CD14-positive monocyte (primary cell): ENCODE measurements at regions not wholly inside any gene's neighbourhood (a gene's known extent, or its start where the extent isn't known, plus 50 kb on each side); places are given as distances from the start of the nearest gene placed in this dataset.

Source experiments
- DNase-seq, 3 donors: peaks; one replicate each; pipeline ENCODE4 v3.0.0-alpha.2; 2011 to 2022
- H2AFZ ChIP-seq: 2 replicates; pipeline ENCODE4 v1.6.0; 2012; ENCODE audit warnings: mild to moderate bottlenecking, low read depth, low read length, inconsistent platforms; ENCODE audit not compliant: insufficient read depth, poor library complexity, severe bottlenecking
- H3K27ac ChIP-seq, 2 donors: 1 replicate in 1 of 2; 2 replicates in 1 of 2; pipeline ENCODE4 v1.5.1; 2012 to 2013; ENCODE audit warnings: low read length in 2 of 2, control low read depth in 1 of 2, inconsistent platforms in 1 of 2, low read depth in 1 of 2, mild to moderate bottlenecking in 1 of 2
- H3K27me3 ChIP-seq, 2 donors: one replicate each; pipeline versions ENCODE4 v1.6.0 to v1.6.1; 2011 to 2013; ENCODE audit warnings: low read length in 2 of 2; ENCODE audit not compliant: control insufficient read depth in 2 of 2, insufficient read depth in 2 of 2
- H3K36me3 ChIP-seq, 2 donors: replicated peaks in 1 of 2; 1 replicate in 1 of 2; 2 replicates in 1 of 2; pipeline versions ENCODE4 v1.5.1 to v1.6.1; 2012 to 2013; ENCODE audit warnings: low read length in 2 of 2, control low read depth in 1 of 2, inconsistent platforms in 1 of 2, mild to moderate bottlenecking in 1 of 2; ENCODE audit not compliant: insufficient read depth in 2 of 2, control insufficient read depth in 1 of 2
- H3K4me1 ChIP-seq, 2 donors: 1 replicate in 1 of 2; 2 replicates in 1 of 2; pipeline versions ENCODE4 v1.5.1 to v1.6.1; 2012 to 2013; ENCODE audit warnings: low read length in 2 of 2, control low read depth in 1 of 2, inconsistent platforms in 1 of 2, mild to moderate bottlenecking in 1 of 2, moderate library complexity in 1 of 2; ENCODE audit not compliant: insufficient read depth in 2 of 2, control insufficient read depth in 1 of 2
- H3K4me2 ChIP-seq: replicated peaks from 2 replicates; pipeline ENCODE3; 2012; ENCODE audit warnings: low read length, moderate library complexity, mild to moderate bottlenecking; ENCODE audit not compliant: poor library complexity, severe bottlenecking; ENCODE audit errors: extremely low read depth
- H3K4me3 ChIP-seq, 3 experiments: fragments of 200-600 bp in 1 of 3; sonication (generic) in 1 of 3; replicated peaks in 1 of 3; 1 replicate in 2 of 3; 2 replicates in 1 of 3; pipeline ENCODE4 v1.5.1; 2011 to 2013; ENCODE audit warnings: low read length in 3 of 3, mild to moderate bottlenecking in 3 of 3, control low read depth in 2 of 3, low read depth in 2 of 3, inconsistent platforms in 1 of 3, moderate library complexity in 1 of 3
- H3K79me2 ChIP-seq: 2 replicates; pipeline ENCODE4 v1.6.0; 2012; ENCODE audit warnings: mild to moderate bottlenecking, control low read depth, inconsistent platforms, low read length, moderate library complexity; ENCODE audit not compliant: insufficient read depth
- H3K9ac ChIP-seq: 2 replicates; pipeline ENCODE4 v1.6.0; 2017; ENCODE audit warnings: low read length, mild to moderate bottlenecking; ENCODE audit not compliant: insufficient read depth, poor library complexity, severe bottlenecking
- H3K9me3 ChIP-seq, 2 donors: replicated peaks in 1 of 2; 1 replicate in 1 of 2; 2 replicates in 1 of 2; pipeline versions ENCODE4 v1.5.1 to v1.6.1; 2012 to 2013; ENCODE audit warnings: low read length in 2 of 2, control low read depth in 1 of 2; ENCODE audit not compliant: control insufficient read depth in 1 of 2, insufficient read depth in 1 of 2
- H4K20me1 ChIP-seq: 2 replicates; pipeline ENCODE4 v1.6.0; 2012; ENCODE audit warnings: mild to moderate bottlenecking, low read length, control low read depth, moderate library complexity; ENCODE audit not compliant: insufficient read depth
- H3K27ac Mint-ChIP-seq, 7 donors: one replicate each; pipeline ENCODE4 v1.8.0; 2020; ENCODE audit warnings: mild to moderate bottlenecking in 7 of 7, mixed read lengths in 7 of 7, moderate library complexity in 6 of 7, inconsistent platforms in 2 of 7
- H3K27me3 Mint-ChIP-seq, 3 donors: one replicate each; pipeline ENCODE4 v1.8.0; 2021 to 2022; ENCODE audit warnings: low read depth in 3 of 3, mild to moderate bottlenecking in 3 of 3, mixed read lengths in 3 of 3, moderate library complexity in 3 of 3, inconsistent platforms in 1 of 3
- H3K36me3 Mint-ChIP-seq, 2 donors: one replicate each; pipeline ENCODE4 v1.8.0; 2020; ENCODE audit warnings: mixed read lengths in 2 of 2, inconsistent platforms in 1 of 2, mild to moderate bottlenecking in 1 of 2
- H3K4me1 Mint-ChIP-seq: one replicate; pipeline ENCODE4 v1.8.0; 2020; ENCODE audit warnings: mild to moderate bottlenecking, mixed read lengths
- H3K4me3 Mint-ChIP-seq, 2 donors: one replicate each; pipeline ENCODE4 v1.8.0; 2020; ENCODE audit warnings: mild to moderate bottlenecking in 2 of 2, mixed read lengths in 2 of 2, moderate library complexity in 1 of 2
- H3K9me3 Mint-ChIP-seq, 7 donors: one replicate each; pipeline ENCODE4 v1.8.0; 2020 to 2022; ENCODE audit warnings: mixed read lengths in 7 of 7, mild to moderate bottlenecking in 6 of 7, moderate library complexity in 6 of 7, inconsistent platforms in 2 of 7
- WGBS: methylation state at CpG from one replicate; pipeline ENCODE4 v1.1.5; 2013; ENCODE audit warnings: missing lambda C conversion rate; ENCODE audit not compliant: insufficient coverage; 5-methylcytosine and 5-hydroxymethylcytosine counted together
- intact Hi-C, 2 donors: fragments of 100-400 bp; cut with micrococcal nuclease; formaldehyde crosslinking; loops; one replicate each; pipeline versions ENCODE4 v1.15.0 to v1.15.1; 2023
- TF ChIP-seq, protein P1 (sequence below): fragments of 200-600 bp; IDR thresholded peaks from one replicate; pipeline ENCODE4 v1.8.0; 2022; ENCODE audit warnings: antibody characterized with exemption, mild to moderate bottlenecking

DNA sequence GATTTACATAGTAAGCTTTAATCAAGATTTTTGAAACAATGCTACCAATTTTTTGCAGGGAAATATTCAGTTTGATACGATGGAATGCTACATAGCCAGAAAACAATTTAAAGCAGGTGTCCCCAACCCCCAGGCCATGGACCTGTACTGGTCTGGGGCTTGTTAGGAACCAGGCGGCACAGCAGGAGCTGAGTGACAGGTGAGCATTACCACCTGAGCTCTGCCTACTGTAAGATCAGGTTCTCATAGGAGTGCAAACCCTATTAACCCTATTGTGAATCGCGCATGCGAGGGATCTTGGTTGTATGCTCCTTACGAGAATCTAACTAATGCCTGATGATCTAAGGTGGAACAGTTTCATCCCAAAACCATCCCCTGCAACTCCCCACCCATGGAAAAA is 322.6 kb upstream of the NECTIN3 start:
- H3K36me3 Mint-ChIP-seq = no peaks in the 10 kb centered on the region
- H3K27ac Mint-ChIP-seq = no peak overlapping the region
- peaks cover 0 to 2% (median 0%) of the 10 kb centered on the region in 3 donors for H3K27me3 Mint-ChIP-seq
- no peak overlapping the region for H3K4me3 Mint-ChIP-seq
- Histone ChIP-seq H3K27me3 (no peaks in the 10 kb centered on the region), H4K20me1 (no peaks in the 10 kb centered on the region), H3K9ac (no peak overlapping the region), H3K4me2 (no peak overlapping the region), H3K9me3 (no peaks in the 10 kb centered on the region), H3K4me1 (no peaks in the 10 kb centered on the region), H3K27ac (no peak overlapping the region), H3K36me3 (no peaks in the 10 kb centered on the region), H3K4me3 (no peak overlapping the region), H2AFZ (no peak overlapping the region), H3K79me2 (no peaks in the 10 kb centered on the region)
- H3K9me3 Mint-ChIP-seq = peaks cover 0 to 2% (median 0%) of the 10 kb centered on the region in 7 donors
- 94% methylated on average over 2 of the region's 6 CpGs for WGBS
- no peaks in the 10 kb centered on the region for H3K4me1 Mint-ChIP-seq
- DNase-seq = no peak
- TF ChIP-seq, protein P1, sequence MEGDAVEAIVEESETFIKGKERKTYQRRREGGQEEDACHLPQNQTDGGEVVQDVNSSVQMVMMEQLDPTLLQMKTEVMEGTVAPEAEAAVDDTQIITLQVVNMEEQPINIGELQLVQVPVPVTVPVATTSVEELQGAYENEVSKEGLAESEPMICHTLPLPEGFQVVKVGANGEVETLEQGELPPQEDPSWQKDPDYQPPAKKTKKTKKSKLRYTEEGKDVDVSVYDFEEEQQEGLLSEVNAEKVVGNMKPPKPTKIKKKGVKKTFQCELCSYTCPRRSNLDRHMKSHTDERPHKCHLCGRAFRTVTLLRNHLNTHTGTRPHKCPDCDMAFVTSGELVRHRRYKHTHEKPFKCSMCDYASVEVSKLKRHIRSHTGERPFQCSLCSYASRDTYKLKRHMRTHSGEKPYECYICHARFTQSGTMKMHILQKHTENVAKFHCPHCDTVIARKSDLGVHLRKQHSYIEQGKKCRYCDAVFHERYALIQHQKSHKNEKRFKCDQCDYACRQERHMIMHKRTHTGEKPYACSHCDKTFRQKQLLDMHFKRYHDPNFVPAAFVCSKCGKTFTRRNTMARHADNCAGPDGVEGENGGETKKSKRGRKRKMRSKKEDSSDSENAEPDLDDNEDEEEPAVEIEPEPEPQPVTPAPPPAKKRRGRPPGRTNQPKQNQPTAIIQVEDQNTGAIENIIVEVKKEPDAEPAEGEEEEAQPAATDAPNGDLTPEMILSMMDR = no peak
- intact Hi-C loops = no loop called here

GRCh38 chr3:110750201-110750600 is 321.4 kb upstream of the NECTIN3 start:
- no peak for DNase-seq
- no peak overlapping the region for H3K4me3 ChIP-seq
- H2AFZ ChIP-seq = no peak overlapping the region
- intact Hi-C loops = no loop called here
- H3K4me2 ChIP-seq = no peak overlapping the region
- Mint-ChIP-seq H3K4me1 (no peaks in the 10 kb centered on the region), H3K9me3 (no peaks in the 10 kb centered on the region), H3K27me3 (no peaks in the 10 kb centered on the region), H3K27ac (no peak overlapping the region), H3K4me3 (no peak overlapping the region), H3K36me3 (no peaks in the 10 kb centered on the region)
- no peak overlapping the region for H3K9ac ChIP-seq
- no peaks in the 10 kb centered on the region for H3K27me3 ChIP-seq
- no peaks in the 10 kb centered on the region for H3K9me3 ChIP-seq
- H3K36me3 ChIP-seq = no peaks in the 10 kb centered on the region
- no peaks in the 10 kb centered on the region for H3K79me2 ChIP-seq
- H3K4me1 ChIP-seq = no peaks in the 10 kb centered on the region
- no peak overlapping the region for H3K27ac ChIP-seq
- no peaks in the 10 kb centered on the region for H4K20me1 ChIP-seq
- TF ChIP-seq, protein P1 = no peak
